GM21390 (cell line): ENCODE measurements at regions not wholly inside any gene's neighbourhood (a gene's known extent, or its start where the extent isn't known, plus 50 kb on each side); places are given as distances from the start of the nearest gene placed in this dataset.
A peak's percentile ranks its signal among the peaks of the same experiment; 100 is the strongest.

ENCODE experiments used
- ATAC-seq: cut with Tn5 transposase; IDR thresholded peaks from one replicate; pipeline ENCODE4 v1.9.1; 2021; ENCODE audit not compliant: unreplicated experiment

DNA sequence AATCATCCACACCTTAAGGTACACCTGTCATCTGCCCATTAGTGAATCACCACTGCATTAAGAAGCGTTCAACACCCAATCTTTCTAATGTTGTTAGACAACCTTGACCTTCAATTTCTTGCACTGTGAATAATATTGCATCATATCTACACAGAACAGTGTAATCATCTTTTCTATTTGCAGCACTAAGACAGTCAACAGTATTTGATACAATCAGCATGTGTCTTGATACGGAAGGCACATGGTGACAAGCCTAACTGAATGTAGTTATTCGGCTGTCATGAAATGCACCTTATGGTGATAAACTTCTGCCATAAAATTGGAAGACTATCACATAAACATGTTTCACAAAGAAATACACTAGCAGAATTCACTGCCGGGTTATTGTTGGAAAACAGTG is 253.9 kb upstream of the THRB start:
- ATAC-seq: no peak

DNA sequence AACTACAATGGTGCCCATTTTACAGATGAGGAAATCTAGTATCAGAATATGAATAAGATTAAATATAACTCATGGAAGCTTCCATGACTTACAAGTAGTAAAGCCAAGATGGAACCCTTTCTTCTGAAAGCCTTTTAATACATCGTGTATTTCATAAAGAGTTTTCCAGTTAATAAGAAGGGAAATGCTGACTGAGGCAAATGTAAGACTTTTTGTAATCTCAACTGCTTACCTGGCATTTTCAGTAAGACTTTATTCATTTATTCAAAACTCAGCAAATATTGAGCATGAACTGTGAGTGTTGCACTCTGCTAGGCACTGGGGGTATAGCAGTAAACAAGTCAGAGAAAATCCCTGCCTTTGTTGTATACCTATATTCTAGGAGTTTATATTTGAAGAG is 256.4 kb upstream of the THRB start:
- ATAC-seq: no peak

DNA sequence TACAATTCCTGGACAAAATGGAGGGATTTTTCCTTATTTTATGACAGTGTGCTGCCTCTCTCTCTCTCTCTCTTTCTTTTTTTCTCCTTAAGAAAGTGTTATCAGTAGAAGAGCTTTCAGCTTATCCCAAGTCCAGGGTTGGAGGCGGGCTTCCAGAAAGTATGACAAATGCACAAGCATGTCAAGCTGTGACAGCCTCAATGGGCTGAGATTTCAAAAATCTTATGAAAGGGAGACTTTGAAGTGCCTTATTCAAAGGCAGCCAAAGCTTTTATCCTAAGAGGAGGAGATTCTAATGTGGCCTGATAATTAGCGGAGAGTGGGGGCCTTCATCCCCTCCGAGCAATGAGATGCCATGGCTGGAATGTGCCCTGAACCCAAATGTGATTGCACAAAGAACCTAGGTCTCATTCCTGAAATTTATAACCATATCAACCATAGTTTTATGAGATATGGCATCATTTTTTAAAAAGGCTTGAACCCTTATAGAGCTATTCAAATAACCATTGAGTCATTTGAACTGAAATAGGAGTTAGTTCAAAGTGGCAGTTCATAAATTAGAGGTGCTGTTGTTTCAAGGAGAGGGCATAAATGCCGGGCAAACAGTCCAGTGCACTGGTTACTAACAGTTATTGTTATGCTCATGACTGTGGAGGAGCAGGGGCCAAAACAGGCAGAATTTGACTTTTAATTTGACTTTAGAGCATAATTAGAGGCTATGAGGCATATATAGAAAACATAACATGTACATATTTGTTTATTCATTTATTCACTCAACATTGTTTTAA is 261.6 kb upstream of the THRB start:
- ATAC-seq: no peak

DNA sequence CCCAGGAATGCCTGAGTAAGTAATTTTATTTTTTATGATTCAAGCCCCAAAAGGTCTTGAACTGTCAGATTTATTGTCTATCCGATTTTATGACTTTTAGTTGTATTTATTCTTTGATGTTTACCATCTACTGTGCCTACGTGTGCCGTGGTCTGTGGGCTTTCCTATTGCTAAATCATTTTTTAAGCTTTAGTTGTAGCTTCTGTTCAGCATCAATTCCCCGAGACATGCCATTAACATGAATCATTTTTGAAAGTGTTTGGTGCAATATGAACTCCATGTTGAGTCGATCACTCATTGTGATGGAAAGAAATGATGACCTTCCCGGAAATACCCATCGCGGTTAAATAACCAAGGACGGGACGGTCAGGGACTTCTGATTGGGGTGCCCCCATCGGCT is 268.7 kb upstream of the THRB start:
- no peak for ATAC-seq

DNA sequence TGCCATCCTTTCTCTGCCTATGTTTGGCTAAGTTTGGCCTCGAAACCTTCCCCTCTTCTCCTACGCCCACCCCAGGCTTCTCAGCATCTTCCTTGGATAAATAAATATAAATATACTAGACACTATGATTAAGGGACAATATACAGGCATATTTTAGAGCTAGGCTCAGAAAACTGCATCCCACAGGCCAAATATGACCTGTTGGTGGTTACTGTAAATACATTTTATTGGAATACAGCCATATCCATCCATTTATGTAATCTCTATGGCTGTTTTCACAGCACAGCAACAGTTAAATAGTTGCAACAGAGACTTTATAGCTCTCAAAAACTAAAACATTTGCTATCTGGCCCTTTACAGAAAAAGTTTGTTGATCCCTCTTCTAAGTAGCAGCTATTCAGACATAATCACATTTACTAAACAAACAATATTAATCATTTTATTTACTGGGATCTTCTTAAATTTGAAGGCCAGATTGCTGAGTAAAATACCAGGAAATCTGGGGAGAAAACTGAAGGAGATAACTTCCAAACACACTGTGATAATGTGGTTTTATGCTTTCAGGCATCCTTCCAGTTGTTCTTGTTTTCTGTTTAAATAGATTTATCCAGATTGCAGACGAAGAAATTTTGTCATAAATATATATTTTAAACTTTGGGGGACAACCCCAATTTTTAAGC is 269.7 kb upstream of the THRB start:
- no peak for ATAC-seq

DNA sequence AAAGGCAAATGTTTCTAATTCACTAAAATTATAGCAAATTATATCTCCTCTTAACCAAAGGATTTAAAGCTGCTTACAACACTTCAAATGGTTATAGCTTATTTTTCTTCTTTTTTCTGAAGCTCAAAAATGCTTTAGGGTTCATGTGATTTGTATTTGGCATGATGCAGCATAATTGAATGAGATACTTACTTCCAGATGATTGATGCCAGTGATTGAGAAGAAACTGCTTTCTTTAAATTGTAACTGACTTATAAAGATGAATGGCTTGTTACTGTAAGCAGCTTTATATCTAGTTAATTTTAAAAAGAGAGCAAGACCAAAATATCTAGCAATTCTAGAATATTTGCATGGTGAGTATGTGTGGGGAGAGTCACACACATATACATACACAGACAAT is 270.7 kb upstream of the THRB start:
- no peak for ATAC-seq

DNA sequence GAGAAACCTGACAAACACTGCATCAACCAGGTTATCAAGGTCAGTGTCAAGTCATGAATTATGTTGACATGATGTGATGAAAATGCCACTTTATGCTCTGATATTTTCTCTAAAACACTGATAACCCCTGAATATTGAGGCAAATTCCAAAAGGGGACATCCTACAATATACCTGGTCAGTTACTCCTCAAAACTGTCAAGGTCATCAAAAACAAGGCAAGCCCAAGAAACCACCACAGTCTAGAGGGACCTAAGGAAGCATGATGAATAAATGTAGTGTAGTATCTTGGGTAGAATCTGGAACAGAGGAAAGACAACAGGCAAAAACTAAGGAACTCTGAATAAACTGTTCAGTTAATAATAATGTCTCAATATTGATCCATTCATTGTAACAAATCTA is 275.3 kb upstream of the THRB start:
- no peak for ATAC-seq

DNA sequence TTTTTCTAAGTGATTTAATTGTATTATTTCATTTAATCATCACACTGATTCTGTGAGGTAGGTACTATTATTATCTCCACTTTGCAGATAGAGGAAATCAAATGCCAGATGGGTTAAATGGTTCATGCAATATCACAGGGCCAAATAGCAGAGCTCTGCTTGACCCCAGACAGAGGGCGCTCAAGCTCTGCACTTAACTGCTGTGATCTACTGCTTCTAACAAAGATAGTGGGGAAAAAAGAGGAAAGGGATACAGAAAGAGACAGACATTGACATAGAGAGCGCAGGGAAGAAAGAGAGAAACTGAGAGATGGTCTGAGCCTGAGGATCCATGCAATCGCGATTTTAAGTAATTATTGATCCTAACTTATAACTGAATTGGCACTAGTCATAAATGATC is 279.1 kb upstream of the THRB start:
- ATAC-seq: no peak

DNA sequence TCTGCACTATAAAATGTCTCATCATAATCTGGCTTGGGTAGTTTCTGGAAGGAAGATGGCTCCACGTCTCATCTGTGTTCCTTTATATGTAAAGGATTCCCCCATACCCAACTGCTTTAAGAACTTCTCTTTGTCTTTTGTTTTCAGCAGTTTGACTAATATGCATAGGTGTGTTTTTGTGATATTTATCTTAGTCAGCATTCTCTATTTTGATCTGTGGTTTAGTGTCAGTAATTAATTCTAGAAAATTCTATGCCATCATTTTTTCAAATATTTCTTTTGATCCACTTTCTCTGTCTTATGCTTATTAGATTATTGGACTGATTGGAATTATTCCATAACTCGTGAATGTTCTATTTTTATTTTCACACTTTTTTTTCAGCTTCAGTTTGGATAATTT is 286.3 kb upstream of the THRB start:
- ATAC-seq: no peak

DNA sequence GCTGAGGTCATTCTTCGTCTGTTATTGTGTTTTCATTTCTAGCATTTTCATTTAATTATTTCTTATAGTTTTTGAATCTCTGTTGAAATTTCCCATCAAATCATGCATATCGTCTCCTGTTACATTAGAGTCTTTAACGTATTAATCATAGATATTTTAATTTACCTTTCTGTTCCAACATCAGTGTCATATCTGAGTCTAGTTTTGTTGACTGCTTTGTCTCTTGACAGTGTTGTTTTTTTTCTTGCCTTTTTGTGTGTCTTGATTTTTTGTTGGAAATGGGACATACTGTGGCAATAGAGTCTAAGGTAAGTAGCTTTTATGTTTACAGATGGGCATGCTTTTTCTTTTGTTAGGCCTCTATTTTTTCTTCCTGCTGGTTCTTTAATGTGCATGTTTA is 286.8 kb upstream of the THRB start:
- ATAC-seq: no peak

DNA sequence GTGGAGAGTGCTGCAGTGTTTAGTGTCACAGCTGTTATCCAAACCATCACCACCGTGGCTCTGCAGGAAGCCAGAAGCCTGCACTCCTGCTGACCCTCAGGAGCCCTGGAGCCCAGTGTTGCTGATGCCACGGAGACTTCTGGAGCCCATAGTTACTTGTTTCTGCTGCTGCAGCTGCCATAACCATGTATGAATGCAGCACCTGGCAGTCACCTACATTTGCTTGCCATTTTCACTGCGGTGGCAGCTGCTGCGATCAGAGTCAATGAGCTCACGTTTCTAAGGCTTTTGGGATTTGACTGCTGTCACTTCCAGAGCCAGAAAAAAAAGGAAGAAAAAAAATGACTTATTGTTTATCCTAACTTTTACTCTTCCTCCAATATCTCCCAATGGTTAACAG is 299.2 kb upstream of the THRB start:
- no peak for ATAC-seq

DNA sequence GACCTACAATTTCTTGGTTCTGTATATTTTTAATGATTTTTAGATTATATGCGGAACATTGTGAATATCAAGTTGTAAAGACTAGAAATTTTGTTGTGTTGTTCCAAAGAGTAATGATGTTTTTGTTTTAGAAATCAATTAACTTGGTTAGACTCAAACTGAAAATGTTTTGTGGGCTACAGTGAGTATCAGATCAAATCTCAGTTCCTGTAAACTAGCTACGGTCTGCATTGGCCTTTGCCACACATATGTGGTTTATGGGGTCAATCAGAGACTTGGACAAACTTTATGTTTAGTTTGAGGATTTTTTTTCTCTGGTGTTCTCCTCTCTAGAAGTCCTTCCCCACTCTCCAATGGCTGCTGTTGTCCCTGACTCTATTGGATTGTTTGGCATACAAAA is 308.0 kb upstream of the THRB start:
- peak; percentile 97 for ATAC-seq

DNA sequence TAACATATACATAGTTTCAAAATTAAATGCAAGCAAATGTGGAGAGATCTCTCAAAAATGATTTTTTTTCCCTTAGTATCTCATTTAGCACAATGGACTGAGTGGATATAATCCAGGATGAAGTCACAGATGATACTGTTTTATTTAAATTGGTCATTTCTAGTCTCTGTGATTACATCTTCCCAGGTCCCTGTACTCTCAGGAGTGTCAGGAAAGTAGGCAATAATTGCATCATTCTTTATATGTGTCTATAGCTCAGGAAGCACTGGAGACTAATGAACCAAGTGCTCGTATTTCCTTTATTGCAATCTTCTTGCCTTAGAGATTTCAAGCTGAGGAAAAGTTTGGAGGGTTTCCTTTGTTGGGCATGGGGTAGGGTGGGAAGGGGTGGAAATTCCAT is 309.4 kb upstream of the THRB start:
- ATAC-seq: no peak

DNA sequence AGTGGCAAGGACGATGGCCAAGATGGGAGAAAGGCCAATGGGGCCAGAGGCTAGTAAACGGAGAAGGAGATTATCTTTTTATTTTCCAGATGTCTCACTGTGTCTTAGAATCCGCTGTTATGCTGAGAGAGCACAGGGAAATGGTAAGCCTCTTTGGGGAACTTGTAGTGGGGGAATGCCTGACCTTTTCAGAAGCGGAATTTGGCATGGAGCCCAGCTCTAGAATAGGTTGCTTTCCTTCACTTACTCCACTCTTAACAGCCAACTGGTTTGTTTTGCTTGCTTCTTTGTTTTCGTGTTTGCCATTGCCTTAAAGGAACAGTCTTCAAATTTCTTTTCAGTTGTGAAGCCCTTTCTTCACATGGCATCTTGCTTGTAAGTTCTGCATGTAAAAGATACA is 316.2 kb upstream of the THRB start:
- ATAC-seq: no peak

DNA sequence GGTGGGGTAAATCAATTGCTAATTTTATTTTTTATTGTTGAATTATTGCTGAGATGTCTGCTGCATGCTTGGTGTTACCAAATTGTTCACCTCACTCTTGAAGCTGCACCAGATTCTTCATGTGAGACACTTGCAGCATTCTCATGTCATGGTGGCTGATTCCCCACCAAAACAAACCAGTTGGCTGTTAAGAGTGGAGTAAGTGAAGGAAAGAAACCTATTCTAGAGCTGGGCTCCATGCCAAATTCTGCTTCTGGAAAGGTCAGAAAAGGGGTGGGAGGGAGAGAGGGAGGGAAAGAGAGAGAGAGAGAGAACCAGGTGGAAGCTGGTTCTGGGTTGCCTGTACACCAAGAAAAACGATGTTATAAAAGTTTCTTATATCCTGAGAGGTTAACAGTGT is 317.5 kb upstream of the THRB start:
- no peak for ATAC-seq

DNA sequence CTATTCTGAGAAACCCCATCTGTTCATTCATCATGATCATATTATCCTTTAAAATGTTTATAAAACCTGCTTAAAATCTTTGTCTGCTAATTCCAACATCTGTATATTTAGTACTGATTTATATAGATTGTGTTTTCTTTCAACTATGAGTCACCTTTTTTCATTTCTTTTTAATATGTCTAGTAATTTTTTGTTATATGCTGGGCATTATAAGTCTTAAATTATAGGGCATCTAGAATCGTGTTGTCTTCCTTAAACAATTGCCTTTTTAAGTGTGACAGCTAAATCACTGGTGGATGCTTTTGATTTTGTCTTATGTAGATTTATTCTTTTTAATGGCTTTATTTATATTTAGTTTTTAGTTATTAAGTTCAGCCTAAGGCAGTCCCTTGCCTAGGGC is 323.4 kb upstream of the THRB start:
- no peak for ATAC-seq

DNA sequence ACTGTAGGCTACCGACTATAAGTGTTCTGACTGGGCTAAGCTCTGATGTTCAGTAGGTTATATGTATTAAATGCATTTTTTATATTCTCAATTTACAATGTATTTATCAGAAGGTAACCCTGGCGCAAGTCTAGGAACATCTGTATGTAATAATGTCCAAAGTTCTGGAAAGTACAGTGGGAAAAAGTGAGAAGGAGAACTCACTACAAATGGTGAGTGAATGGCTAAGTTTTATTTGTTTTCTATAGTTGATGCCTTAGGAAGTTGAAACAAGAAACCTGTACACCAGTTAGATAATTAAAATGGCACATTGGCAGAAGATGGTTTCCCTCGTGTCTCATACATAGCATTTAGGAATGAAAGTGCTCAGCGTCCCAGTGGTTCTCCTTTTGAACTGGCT is 333.4 kb upstream of the THRB start:
- ATAC-seq: no peak

DNA sequence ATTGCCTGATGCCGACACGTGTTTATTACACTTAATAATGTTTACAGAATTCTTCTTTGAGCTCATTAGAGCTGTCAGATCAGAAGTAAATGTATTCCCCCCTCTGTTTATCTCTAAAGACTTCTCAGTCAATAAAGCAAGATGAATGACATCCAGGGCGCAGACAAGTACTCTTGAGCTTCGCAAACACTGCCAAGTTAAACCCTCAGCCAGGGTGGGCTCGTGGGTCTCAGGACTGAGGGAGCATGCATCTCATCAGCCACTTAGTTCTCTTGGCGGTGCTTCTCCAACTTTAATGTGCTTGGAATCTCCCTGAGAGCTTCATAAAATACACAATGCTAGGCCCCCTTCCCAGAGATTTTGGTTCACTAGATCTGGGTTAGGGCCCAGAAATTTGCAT is 333.9 kb upstream of the THRB start:
- no peak for ATAC-seq

DNA sequence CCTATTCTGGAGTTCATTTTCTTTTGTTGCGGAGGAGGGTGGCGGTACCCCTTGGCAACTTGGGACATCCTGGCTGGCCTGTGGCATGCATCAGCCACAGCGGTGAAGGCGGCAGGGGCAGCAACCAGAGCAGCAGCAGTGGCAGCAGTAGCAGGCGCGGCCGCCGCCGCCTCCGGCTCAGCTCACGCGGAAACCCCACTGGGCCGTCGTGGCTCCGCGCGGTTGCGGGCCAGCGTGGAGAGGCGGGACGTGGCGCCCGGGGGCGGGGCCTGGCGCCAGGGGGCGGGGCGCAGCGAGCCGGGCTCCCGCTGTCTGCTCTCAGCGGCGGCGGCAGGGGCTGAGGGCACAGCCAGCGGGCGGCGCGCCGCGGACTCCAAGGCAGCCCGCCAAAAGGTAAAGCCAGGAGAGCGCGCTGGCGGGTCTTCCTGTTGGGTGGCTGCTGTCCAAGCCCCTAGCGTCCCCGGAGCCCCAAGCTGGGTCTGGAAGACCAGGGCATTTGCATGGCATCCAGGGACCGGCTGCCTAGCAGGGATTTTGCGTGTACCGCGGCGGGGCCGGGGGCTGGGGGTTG is 334.4 kb upstream of the THRB start:
- ATAC-seq: peak; percentile 58

DNA sequence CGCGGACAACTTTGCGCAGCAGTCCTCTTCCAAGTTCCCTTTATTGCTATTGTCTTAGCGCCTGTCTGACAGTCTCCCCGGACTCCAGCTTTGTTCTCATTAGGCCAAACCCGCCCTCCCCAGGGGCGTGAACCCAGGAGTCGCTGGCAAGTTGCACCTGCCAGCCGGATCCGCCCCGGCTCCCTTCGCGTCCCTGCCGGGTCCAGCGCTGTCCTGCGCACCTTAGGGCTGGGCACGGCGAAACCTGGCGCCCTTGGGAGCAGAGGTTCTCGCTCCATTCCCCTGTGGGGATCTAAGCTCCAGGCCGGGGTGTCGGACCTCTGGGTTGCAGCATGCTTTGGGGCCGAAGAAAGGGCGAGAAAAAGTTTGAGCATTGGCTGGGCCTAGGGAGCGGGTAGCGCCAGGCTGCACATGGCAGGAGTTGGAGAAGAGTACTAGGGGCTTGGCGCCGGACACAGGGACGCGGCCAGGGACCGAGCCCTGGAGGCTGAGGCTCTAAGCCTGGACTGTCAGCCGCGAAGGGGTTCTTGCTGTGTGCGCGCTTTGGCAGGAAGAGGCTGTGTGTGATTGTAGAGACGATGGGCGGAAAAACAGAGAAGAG is 335.1 kb upstream of the THRB start:
- ATAC-seq: no peak

DNA sequence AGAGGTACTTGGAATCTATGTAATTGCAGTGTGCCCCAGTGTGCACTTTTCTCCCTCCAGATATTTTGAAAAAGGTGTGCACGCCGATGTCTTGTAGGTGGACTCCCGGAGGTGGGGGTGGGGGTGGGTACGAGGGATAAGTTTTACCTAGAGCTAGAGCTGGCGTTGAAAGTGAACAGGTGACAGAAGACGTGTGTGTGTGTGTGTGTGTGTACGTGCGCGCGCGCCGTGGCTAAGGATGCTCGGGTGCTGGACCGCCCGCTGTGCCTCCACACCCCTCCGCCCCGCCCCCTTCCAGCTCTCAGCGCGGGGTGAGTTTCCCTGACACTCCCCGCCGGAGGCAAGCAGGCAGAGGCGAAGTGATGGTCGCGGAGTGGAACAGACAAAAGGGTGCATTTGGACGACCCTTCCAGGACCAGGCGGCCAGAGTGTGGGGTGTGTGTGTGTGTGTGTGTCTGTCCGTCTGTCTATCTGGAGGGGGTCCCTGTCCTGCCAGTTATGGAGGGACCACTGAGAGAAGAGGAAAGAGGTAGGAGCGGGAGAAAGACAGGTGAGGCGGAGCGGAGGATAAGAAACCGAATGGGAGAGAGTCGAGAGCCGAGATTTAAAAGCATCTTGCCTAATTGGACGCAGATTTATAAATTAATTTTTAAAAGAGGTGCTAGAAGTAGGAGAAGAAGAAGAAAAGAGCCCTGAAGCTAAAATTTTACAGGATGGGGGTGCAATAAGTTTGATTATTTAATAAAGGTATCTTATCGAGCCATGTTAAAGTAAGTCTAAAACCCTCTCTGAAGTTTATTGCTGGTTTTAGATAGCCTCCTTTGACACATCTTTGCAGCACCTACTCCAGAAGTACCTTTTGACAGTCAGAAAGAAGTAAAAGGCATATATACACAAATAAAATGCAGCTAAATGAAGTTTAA is 335.8 kb upstream of the THRB start:
- no peak for ATAC-seq
